Smooth muscle cell (in vitro differentiated cells): ENCODE measurements at regions not wholly inside any gene's neighbourhood (a gene's known extent, or its start where the extent isn't known, plus 50 kb on each side); places are given as distances from the start of the nearest gene placed in this dataset.

Experiments
- DNase-seq: peaks from one replicate; lab custom pipeline; 2025; ENCODE audit not compliant: unreplicated experiment; lab: John Stamatoyannopoulos, UW
- H2AFZ ChIP-seq: fragments of 200-600 bp; sonication (generic); 2 replicates; pipeline ENCODE4 v1.6.0; 2016; ENCODE audit warnings: antibody characterized with exemption, low read depth, mild to moderate bottlenecking
- H3F3A ChIP-seq: fragments of 200-600 bp; sonication (generic); 2 replicates; pipeline ENCODE4 v1.6.0; 2017; ENCODE audit warnings: antibody characterized with exemption, low read depth
- H3K27ac ChIP-seq: fragments of 200-600 bp; sonication (generic); 2 replicates; pipeline ENCODE4 v1.5.1; 2016; ENCODE audit warnings: low read depth, mild to moderate bottlenecking
- H3K27me3 ChIP-seq: fragments of 200-600 bp; sonication (generic); 2 replicates; pipeline ENCODE4 v1.6.1; 2016; ENCODE audit warnings: low read depth, mild to moderate bottlenecking
- H3K36me3 ChIP-seq: fragments of 200-600 bp; sonication (generic); 2 replicates; pipeline ENCODE4 v1.5.1; 2016; ENCODE audit warnings: low read depth
- H3K4me1 ChIP-seq: fragments of 200-600 bp; sonication (generic); 2 replicates; pipeline ENCODE4 v1.5.1; 2016; ENCODE audit warnings: low read depth
- H3K4me2 ChIP-seq: fragments of 200-600 bp; sonication (generic); 2 replicates; pipeline ENCODE4 v1.6.0; 2016; ENCODE audit warnings: mild to moderate bottlenecking
- H3K4me3 ChIP-seq: fragments of 200-600 bp; sonication (generic); 2 replicates; pipeline ENCODE4 v1.5.1; 2016; ENCODE audit warnings: mild to moderate bottlenecking
- H3K79me2 ChIP-seq: fragments of 200-600 bp; sonication (generic); 2 replicates; pipeline ENCODE4 v1.6.0; 2016; ENCODE audit warnings: low read depth, mild to moderate bottlenecking
- H3K9ac ChIP-seq: fragments of 200-600 bp; sonication (generic); 2 replicates; pipeline ENCODE4 v1.6.0; 2016; ENCODE audit warnings: low read depth
- H3K9me3 ChIP-seq: fragments of 200-600 bp; sonication (generic); replicated peaks from 2 replicates; pipeline ENCODE4 v1.5.1; 2016; ENCODE audit warnings: low read depth
- H4K20me1 ChIP-seq: fragments of 200-600 bp; sonication (generic); 2 replicates; pipeline ENCODE4 v1.6.0; 2016; ENCODE audit warnings: low read depth
- CTCF ChIP-seq: fragments of 200-600 bp; sonication (generic); IDR thresholded peaks from 2 replicates; pipeline ENCODE4 v1.5.1; 2017; ENCODE audit warnings: borderline replicate concordance, mild to moderate bottlenecking, antibody characterized with exemption; ENCODE audit not compliant: insufficient read depth, poor library complexity, severe bottlenecking
- WGBS: methylation state at CpG from one replicate; pipeline ENCODE4 v1.1.7; 2016; ENCODE audit warnings: low lambda C conversion rate; 5-methylcytosine and 5-hydroxymethylcytosine counted together

- Histone ChIP-seq H3K4me3 (no peak overlapping the region), H3K9me3 (no peaks in the 10 kb centered on the region), H3K4me1 (no peaks in the 10 kb centered on the region), H4K20me1 (no peaks in the 10 kb centered on the region), H3F3A (no peaks in the 10 kb centered on the region), H3K4me2 (no peak overlapping the region), H2AFZ (no peak overlapping the region), H3K79me2 (no peaks in the 10 kb centered on the region), H3K27ac (no peak overlapping the region), H3K9ac (no peak overlapping the region), H3K27me3 (no peaks in the 10 kb centered on the region), H3K36me3 (no peaks in the 10 kb centered on the region)
- no peak for TF ChIP-seq CTCF
- WGBS: 84% methylated on average over 12 of the region's 12 CpGs
- DNase-seq: no peak
Observed at GRCh38 chr12:63037746-63038712, 103.1 kb upstream of the PPM1H start.

DNA sequence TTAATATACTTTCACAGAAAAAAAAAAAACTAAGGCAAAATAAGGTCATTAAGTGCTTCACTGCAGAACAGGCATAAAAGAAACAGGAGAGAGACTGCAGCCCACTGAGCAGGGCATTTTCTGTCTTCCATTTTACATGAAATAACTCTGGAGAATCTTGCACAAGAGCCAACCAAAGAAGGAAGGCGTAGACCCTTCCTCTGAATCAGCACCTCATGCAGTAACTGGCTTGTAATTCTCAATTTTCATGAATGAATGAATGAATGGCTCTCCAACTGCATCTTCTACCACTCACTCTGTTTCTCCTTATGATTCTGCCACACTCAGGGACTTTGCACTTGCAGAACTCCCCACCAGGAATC is 102.0 kb upstream of the PPM1H start:
- WGBS: 73% methylated on average over 1 of the region's 1 CpG
- Histone ChIP-seq H3K4me1 (no peaks in the 10 kb centered on the region), H3F3A (no peaks in the 10 kb centered on the region), H2AFZ (no peak overlapping the region), H3K4me2 (no peak overlapping the region), H3K27me3 (no peaks in the 10 kb centered on the region), H3K79me2 (no peaks in the 10 kb centered on the region), H3K27ac (no peak overlapping the region), H4K20me1 (no peaks in the 10 kb centered on the region), H3K36me3 (no peaks in the 10 kb centered on the region), H3K9me3 (no peaks in the 10 kb centered on the region), H3K4me3 (no peak overlapping the region), H3K9ac (no peak overlapping the region)
- no peak for DNase-seq
- TF ChIP-seq CTCF: no peak

DNA sequence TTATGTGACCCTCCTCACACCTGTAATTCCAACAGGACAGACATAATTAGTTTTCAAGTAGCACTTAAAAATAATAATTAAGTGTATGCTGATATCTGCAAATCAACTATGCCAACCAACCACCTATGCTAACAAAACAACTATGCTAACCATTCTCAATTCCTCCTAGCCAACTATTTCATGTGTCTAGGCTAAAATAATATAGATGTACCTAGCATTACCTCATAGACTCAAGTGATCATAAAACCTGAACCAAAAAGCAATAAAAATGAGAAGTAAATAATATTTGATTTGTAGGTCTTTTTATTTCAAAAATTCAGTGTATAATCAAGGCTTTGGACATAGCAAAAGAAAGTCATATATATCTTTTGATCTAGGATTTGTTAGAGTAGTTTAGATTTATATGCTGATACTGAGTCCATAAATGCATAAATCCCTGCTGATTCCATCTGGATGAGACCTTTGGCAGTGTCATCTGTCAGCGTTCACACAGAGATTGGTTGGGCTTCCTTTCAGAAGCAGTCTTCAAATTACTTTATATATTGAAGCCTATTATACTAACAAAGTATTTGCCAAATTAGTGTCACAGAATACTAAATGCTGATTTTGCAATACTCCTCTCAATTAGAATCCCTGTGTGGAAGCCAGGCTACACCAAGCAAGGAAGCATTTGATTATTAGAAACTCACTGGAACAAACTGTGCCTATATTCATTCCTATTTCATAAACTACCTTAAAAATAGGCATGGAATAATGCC is 101.4 kb upstream of the PPM1H start:
- no peak for TF ChIP-seq CTCF
- Histone ChIP-seq H3K4me1 (no peaks in the 10 kb centered on the region), H3K27ac (no peak overlapping the region), H3K27me3 (no peaks in the 10 kb centered on the region), H3K4me3 (no peak overlapping the region), H4K20me1 (no peaks in the 10 kb centered on the region), H3K79me2 (no peaks in the 10 kb centered on the region), H3K36me3 (no peaks in the 10 kb centered on the region), H3K9ac (no peak overlapping the region), H3K4me2 (no peak overlapping the region), H3F3A (no peaks in the 10 kb centered on the region), H3K9me3 (no peaks in the 10 kb centered on the region), H2AFZ (no peak overlapping the region)
- WGBS: 92% methylated on average over 1 of the region's 1 CpG
- DNase-seq: no peak
